GM12878 (cell line): ENCODE measurements at regions not wholly inside any gene's neighbourhood (a gene's known extent, or its start where the extent isn't known, plus 50 kb on each side); places are given as distances from the start of the nearest gene placed in this dataset.

ENCODE experiments used
- CHD2 ChIP-seq: IDR thresholded peaks from 2 replicates; pipeline ENCODE4 v1.6.1; 2011; ENCODE audit warnings: low read depth, low read length, improper control_type of control experiment, borderline replicate concordance
- FOXK2 ChIP-seq: fragments of 450-650 bp; IDR thresholded peaks from 2 replicates; pipeline ENCODE4 v1.6.1; 2017; ENCODE audit warnings: mild to moderate bottlenecking, moderate library complexity
- GATAD2B ChIP-seq: fragments of 450-650 bp; conservative IDR thresholded peaks from 2 replicates; pipeline ENCODE4 v1.6.1; 2017; ENCODE audit warnings: low read depth, mild to moderate bottlenecking, moderate library complexity
- HDAC6 ChIP-seq: fragments of 200-600 bp; sonication (generic); IDR thresholded peaks from one replicate; pipeline ENCODE4 v1.8.0; 2017; ENCODE audit warnings: antibody characterized with exemption; ENCODE audit not compliant: unreplicated experiment
- IKZF1 ChIP-seq: fragments of 450-650 bp; conservative IDR thresholded peaks from 2 replicates; pipeline ENCODE4 v1.6.1; 2017; ENCODE audit warnings: antibody characterized with exemption, mild to moderate bottlenecking
- IKZF2 ChIP-seq, 2 experiments: fragments of 450-650 bp; IDR thresholded peaks; 2 replicates each; pipeline ENCODE4 v1.6.1; 2017; ENCODE audit warnings: mild to moderate bottlenecking in 2 of 2, moderate library complexity in 2 of 2
- JUND ChIP-seq: IDR thresholded peaks from 2 replicates; pipeline ENCODE4 v1.6.1; 2012; ENCODE audit warnings: low read depth, mild to moderate bottlenecking, low read length, improper control_type of control experiment, moderate library complexity
- NFYB ChIP-seq: IDR thresholded peaks from 2 replicates; pipeline ENCODE4 v1.6.1; 2011; ENCODE audit warnings: low read depth, mild to moderate bottlenecking, low read length, improper control_type of control experiment, moderate library complexity; ENCODE audit not compliant: insufficient read depth
- NR2C1 ChIP-seq: fragments of 450-650 bp; IDR thresholded peaks from 2 replicates; pipeline ENCODE4 v1.6.1; 2017; ENCODE audit warnings: antibody characterized with exemption, mild to moderate bottlenecking, moderate library complexity
- NR2C2 ChIP-seq: IDR thresholded peaks from 2 replicates; pipeline ENCODE4 v1.6.1; 2011; ENCODE audit warnings: borderline replicate concordance, low read depth; ENCODE audit not compliant: control insufficient read depth, insufficient read length
- POLR2AphosphoS5 ChIP-seq: IDR thresholded peaks from 2 replicates; pipeline ENCODE4 v1.6.1; 2011; ENCODE audit warnings: mild to moderate bottlenecking, low read length, inconsistent platforms
- RUNX3 ChIP-seq: IDR thresholded peaks from 2 replicates; pipeline ENCODE4 v1.6.1; 2012; ENCODE audit warnings: low read length, inconsistent platforms
- SIN3A ChIP-seq: IDR thresholded peaks from 2 replicates; pipeline ENCODE4 v1.6.1; 2012; ENCODE audit warnings: low read depth, low read length, improper control_type of control experiment
- SIX5 ChIP-seq: IDR thresholded peaks from 2 replicates; pipeline ENCODE4 v1.6.1; 2011; ENCODE audit warnings: mild to moderate bottlenecking, low read depth, low read length, moderate library complexity; ENCODE audit not compliant: severe bottlenecking
- SREBF2 ChIP-seq: IDR thresholded peaks from 2 replicates; pipeline ENCODE4 v1.6.1; 2012; ENCODE audit warnings: mild to moderate bottlenecking, low read length
- TARDBP ChIP-seq: IDR thresholded peaks from 2 replicates; pipeline ENCODE4 v1.6.1; 2016; ENCODE audit warnings: borderline replicate concordance
- TCF12 ChIP-seq: IDR thresholded peaks from 2 replicates; pipeline ENCODE4 v1.6.1; 2011; ENCODE audit warnings: low read depth, mild to moderate bottlenecking, low read length
- WRNIP1 ChIP-seq: IDR thresholded peaks from 2 replicates; pipeline ENCODE4 v1.6.1; 2011; ENCODE audit warnings: low read depth, low read length, improper control_type of control experiment, borderline replicate concordance
- YBX1 ChIP-seq: fragments of 450-650 bp; IDR thresholded peaks from 2 replicates; pipeline ENCODE4 v1.6.1; 2016; ENCODE audit warnings: antibody characterized with exemption
- TF ChIP-seq, protein P1 (sequence below): IDR thresholded peaks from 2 replicates; pipeline ENCODE4 v1.6.1; 2011; ENCODE audit warnings: borderline replicate concordance, low read depth, mild to moderate bottlenecking, moderate library complexity, mixed read lengths, low read length; ENCODE audit not compliant: insufficient read depth; ENCODE audit errors: extremely low read length
- TF ChIP-seq, protein P2 (sequence below), 3 experiments: IDR thresholded peaks in 2 of 3; conservative IDR thresholded peaks in 1 of 3; 2 replicates each; pipeline ENCODE4 v1.5.1; 2011; ENCODE audit warnings: low read depth in 3 of 3, low read length in 3 of 3, mild to moderate bottlenecking in 3 of 3, control low read depth in 2 of 3, moderate library complexity in 2 of 3, inconsistent platforms in 1 of 3, mixed read lengths in 1 of 3; ENCODE audit not compliant: control insufficient read depth in 2 of 3, insufficient read depth in 1 of 3; ENCODE audit errors: extremely low read depth in 1 of 3
- TF ChIP-seq, protein P3 (sequence below): fragments of 450-650 bp; IDR thresholded peaks from 2 replicates; pipeline ENCODE4 v1.6.1; 2017; ENCODE audit warnings: antibody characterized with exemption, mild to moderate bottlenecking, moderate library complexity
- TF ChIP-seq, protein P4 (sequence below): fragments of 450-650 bp; IDR thresholded peaks from 2 replicates; pipeline ENCODE4 v1.6.1; 2017; ENCODE audit warnings: borderline replicate concordance
- TF ChIP-seq, protein P5 (sequence below): IDR thresholded peaks from 2 replicates; pipeline ENCODE4 v1.6.1; 2012; ENCODE audit warnings: low read depth, low read length, improper control_type of control experiment

DNA sequence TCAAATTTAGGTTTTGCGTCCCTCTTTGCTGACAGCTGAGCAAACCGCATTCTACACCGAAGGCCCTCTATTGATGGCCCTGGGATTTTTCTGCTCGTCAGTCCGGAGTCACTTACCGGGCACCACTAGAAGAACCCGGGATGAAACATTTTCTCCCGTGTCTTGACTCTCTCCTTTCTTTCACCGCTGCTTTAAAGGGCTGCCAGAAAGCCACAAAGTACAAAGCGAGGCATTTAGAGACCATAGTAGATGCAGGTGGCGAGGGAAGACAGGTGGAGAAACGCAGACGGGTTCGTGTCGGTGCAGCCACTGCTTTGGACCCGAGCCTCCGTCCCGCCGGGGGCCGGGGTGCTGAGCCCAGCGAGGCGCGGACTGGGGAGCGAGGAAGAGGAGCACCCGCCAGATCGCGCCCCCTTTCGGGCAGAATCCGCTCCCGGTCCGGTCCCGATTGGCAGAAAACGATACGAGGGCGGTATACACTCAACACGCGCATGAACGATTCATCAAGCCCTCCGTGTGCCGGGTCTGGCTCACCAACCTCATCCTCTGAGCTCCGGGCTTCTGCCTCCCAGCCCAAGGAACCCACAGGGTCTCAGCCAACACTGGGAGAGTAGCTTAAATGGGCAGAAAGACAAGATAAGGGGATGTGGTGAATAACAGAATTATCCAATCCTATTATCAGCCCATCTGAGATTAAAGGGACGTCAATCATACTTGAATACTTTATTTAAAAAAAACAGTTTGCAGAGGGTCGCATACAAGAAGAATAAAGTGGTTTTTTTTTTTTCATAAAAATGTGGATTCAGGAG, 84.9 kb downstream of the TRIM27 start (continued):
- TF ChIP-seq TARDBP = no peak; the same call in 1 of the 2 replicates
- TF ChIP-seq, protein P1, sequence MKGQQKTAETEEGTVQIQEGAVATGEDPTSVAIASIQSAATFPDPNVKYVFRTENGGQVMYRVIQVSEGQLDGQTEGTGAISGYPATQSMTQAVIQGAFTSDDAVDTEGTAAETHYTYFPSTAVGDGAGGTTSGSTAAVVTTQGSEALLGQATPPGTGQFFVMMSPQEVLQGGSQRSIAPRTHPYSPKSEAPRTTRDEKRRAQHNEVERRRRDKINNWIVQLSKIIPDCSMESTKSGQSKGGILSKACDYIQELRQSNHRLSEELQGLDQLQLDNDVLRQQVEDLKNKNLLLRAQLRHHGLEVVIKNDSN = no peak
- peak in 1 of 2 experiments; percentile 16; a peak in 2 of 4 replicates for TF ChIP-seq IKZF2 (IDR thresholded peaks at IDR 0.05)
- peak; percentile 48; the same call in 1 of the 2 replicates for TF ChIP-seq GATAD2B
- no peak for TF ChIP-seq TCF12
- no peak for TF ChIP-seq WRNIP1
- TF ChIP-seq, protein P2, sequence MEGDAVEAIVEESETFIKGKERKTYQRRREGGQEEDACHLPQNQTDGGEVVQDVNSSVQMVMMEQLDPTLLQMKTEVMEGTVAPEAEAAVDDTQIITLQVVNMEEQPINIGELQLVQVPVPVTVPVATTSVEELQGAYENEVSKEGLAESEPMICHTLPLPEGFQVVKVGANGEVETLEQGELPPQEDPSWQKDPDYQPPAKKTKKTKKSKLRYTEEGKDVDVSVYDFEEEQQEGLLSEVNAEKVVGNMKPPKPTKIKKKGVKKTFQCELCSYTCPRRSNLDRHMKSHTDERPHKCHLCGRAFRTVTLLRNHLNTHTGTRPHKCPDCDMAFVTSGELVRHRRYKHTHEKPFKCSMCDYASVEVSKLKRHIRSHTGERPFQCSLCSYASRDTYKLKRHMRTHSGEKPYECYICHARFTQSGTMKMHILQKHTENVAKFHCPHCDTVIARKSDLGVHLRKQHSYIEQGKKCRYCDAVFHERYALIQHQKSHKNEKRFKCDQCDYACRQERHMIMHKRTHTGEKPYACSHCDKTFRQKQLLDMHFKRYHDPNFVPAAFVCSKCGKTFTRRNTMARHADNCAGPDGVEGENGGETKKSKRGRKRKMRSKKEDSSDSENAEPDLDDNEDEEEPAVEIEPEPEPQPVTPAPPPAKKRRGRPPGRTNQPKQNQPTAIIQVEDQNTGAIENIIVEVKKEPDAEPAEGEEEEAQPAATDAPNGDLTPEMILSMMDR (IDR thresholded peaks at IDR 0.05 in 2 of 3, conservative IDR thresholded peaks at IDR 0.05 in 1 of 3; ENCODE audit: control insufficient read depth in 2 of 3, extremely low read depth in 1 of 3, insufficient read depth in 1 of 3, low read depth in 3 of 3, low read length in 3 of 3) = peak; percentile 63 to 67 (median 66)
- TF ChIP-seq JUND = no peak
- no peak for TF ChIP-seq SREBF2
- peak; percentile 57 for TF ChIP-seq NFYB
- TF ChIP-seq NR2C1 = no peak
- TF ChIP-seq, protein P3, sequence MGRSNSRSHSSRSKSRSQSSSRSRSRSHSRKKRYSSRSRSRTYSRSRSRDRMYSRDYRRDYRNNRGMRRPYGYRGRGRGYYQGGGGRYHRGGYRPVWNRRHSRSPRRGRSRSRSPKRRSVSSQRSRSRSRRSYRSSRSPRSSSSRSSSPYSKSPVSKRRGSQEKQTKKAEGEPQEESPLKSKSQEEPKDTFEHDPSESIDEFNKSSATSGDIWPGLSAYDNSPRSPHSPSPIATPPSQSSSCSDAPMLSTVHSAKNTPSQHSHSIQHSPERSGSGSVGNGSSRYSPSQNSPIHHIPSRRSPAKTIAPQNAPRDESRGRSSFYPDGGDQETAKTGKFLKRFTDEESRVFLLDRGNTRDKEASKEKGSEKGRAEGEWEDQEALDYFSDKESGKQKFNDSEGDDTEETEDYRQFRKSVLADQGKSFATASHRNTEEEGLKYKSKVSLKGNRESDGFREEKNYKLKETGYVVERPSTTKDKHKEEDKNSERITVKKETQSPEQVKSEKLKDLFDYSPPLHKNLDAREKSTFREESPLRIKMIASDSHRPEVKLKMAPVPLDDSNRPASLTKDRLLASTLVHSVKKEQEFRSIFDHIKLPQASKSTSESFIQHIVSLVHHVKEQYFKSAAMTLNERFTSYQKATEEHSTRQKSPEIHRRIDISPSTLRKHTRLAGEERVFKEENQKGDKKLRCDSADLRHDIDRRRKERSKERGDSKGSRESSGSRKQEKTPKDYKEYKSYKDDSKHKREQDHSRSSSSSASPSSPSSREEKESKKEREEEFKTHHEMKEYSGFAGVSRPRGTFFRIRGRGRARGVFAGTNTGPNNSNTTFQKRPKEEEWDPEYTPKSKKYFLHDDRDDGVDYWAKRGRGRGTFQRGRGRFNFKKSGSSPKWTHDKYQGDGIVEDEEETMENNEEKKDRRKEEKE = no peak
- TF ChIP-seq, protein P4, sequence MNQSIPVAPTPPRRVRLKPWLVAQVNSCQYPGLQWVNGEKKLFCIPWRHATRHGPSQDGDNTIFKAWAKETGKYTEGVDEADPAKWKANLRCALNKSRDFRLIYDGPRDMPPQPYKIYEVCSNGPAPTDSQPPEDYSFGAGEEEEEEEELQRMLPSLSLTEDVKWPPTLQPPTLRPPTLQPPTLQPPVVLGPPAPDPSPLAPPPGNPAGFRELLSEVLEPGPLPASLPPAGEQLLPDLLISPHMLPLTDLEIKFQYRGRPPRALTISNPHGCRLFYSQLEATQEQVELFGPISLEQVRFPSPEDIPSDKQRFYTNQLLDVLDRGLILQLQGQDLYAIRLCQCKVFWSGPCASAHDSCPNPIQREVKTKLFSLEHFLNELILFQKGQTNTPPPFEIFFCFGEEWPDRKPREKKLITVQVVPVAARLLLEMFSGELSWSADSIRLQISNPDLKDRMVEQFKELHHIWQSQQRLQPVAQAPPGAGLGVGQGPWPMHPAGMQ = no peak
- no peak for TF ChIP-seq RUNX3
- TF ChIP-seq SIX5 = no peak
- no peak for TF ChIP-seq YBX1
- TF ChIP-seq NR2C2 = no peak
- no peak for TF ChIP-seq CHD2
- TF ChIP-seq, protein P5, sequence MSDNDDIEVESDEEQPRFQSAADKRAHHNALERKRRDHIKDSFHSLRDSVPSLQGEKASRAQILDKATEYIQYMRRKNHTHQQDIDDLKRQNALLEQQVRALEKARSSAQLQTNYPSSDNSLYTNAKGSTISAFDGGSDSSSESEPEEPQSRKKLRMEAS = no peak
- TF ChIP-seq POLR2AphosphoS5 = no peak
- TF ChIP-seq SIN3A = peak; percentile 30; the same call in 1 of the 2 replicates
- TF ChIP-seq IKZF1 = peak; percentile 43; the same call in 1 of the 2 replicates
- TF ChIP-seq HDAC6 = no peak
- TF ChIP-seq FOXK2 = no peak
